ENCODE measurements at regions not wholly inside any gene's neighbourhood (a gene's known extent, or its start where the extent isn't known, plus 50 kb on each side); places are given as distances from the start of the nearest gene placed in this dataset.

DNA sequence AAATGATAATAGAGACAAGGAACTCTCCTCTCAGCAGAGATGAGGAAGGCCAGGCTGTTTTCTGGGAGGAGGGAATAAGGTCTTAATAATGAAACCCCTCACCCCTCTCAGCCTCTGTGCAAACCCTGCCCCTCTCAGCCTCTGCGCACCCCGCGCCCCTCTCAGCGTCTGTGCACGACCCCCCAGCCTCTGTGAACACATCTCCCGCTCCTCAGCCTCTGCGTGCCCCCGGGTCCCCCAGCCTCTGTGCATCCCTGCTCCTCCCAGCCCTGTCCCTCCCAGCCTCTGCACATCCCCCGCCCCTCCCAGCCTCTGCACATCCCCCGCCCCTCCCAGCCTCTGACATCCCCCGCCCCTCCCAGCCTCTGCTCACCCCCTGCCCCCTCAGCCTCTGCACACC is 837.8 kb downstream of the TBC1D22A start:
- DNase-seq, result no peak

DNA sequence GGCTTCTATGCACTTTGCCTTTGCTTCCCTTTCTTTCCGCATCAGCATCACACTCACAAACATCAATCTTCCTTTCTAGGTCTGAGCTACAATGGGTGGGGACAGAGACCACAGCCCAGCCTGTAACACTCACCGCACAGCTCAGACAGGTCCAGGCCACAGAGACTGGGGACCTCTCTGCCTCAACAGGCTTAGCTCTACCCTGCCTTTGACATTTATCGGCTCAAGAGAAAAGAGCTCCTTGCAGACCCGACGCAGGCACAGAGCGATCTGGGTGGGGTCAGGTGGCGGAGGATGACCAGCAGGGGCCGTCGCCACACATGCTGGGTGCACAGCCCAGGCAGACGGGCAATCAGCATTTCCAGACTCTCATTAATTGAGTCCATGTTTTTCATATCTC is 837.3 kb downstream of the TBC1D22A start:
- DNase-seq, result no peak

DNA sequence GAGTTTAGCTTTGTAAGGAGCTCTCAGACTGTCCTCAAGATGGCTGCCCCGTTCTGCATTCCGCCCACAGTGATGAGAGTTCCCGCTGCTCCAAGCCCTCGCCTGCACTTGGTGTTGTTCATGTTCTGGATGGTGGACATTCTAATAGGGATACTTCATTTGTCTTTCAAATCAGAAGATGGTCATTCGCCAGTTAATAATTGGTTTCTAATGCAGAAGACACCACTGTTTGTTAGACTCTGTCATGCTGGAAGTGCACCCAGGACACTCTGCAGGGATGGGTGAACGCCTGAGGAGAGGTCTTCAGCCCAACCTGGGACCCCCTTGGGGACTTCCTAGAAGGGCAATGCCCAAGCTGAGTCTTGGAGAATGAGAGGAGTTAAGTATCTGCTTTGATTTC is 836.4 kb downstream of the TBC1D22A start:
- DNase-seq, result no peak

- DNase-seq, result no peak
Observed at GRCh38 chr22:47597041-47597440, 834.6 kb downstream of the TBC1D22A start.

- DNase-seq, result no peak
Observed at GRCh38 chr22:47596176-47596690, 833.8 kb downstream of the TBC1D22A start.

- no peak for DNase-seq
Observed at GRCh38 chr22:47594836-47595521, 832.5 kb downstream of the TBC1D22A start.

- no peak for DNase-seq
Observed at GRCh38 chr22:47593911-47594311, 831.5 kb downstream of the TBC1D22A start.

DNA sequence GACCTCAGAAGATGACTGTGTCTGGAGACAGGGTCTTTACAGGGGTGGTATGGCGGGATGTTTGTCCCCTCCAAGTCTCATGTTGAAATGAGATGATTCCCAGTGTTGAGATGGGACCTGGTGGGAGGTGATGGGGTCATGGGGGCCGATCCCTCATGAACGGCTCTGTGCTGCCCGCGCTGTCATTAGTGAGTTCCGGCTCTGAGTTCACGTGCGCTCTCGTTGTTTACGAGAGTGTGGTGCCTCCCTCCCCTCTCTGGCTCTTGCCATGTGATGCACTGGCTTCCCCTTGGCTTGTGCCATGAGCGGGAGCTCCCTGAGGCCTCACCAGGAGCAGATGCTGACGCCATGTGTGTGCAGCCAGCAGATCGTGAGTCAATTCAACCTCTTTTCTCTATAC is 830.8 kb downstream of the TBC1D22A start:
- DNase-seq, result no peak

DNA sequence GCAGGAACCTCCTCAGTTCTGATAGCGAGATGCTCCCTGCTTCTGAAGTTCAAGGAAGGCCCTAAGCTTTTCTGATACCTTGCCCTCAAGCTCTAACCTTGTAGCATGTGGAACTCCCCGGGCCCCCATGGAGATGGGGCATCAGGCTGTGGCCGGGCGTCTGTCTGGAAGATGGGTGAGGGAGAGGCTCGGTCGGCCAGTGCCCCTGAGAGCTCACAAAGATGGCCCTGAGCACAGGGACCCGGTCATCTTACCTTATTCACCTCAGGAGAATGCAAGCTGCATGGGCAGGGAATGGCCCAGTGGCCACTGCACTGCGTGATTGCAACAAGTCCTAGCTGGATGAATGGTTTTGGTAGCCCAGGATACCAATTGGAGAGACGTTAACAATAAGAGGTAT is 830.3 kb downstream of the TBC1D22A start:
- no peak for DNase-seq

DNA sequence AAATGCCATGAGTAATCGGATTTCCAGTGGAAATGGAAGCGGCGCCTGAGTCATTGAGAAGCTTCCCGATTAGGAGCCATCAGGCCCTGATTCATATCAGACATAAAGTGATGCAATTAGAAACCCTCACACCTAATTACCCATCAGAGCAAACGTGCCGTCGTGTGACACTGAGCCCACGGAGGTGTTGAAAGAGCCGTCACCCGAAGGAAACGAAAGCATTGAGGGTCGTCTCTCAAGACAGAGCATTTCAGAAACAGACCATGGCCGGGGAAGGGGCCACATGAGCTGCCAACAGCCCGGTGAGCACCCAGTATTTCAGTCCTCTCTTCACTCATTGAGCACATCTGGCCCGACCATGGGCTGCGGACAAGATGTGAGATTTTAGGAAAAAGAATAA is 829.3 kb downstream of the TBC1D22A start:
- DNase-seq, result no peak

DNA sequence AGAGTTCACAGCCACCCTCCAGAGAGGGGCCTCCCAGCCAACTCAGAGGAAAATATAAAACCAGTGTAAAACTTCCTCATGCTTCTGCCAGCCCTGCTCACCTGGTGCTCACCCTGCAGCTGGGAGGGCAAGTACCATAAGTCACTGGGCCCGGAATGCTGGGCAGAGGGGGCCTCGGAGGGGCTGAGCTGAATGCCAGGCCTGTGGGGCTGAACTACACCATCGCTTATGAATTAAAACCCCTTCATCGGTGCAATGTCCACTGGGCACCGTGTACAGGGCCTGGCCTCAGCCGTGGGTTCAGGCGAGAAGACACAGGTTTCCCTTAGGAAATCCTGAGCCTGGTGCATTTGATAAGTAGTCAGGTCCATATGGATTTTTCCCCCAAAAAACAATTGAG is 828.6 kb downstream of the TBC1D22A start:
- no peak for DNase-seq

- no peak for DNase-seq
Observed at GRCh38 chr22:47589271-47590250, 827.1 kb downstream of the TBC1D22A start.

DNA sequence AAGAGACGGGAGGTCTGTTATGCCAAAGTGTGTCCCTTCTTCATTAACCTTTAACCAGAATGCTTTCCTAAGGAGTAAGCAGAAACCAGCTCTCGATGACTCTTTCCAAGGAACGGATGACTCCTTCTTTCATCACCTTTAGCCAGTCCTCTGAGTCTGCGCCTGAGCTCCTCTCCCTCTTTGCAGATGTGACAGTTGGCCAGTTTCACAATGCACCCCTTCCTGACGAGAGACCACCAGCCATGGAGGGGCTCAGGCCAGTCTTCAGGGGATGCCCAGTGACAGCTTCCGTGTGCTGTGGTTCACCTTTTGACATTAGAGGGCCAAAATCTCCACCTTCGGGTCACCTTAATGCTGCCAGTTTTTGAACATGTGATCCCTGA is 826.1 kb downstream of the TBC1D22A start:
- no peak for DNase-seq

DNA sequence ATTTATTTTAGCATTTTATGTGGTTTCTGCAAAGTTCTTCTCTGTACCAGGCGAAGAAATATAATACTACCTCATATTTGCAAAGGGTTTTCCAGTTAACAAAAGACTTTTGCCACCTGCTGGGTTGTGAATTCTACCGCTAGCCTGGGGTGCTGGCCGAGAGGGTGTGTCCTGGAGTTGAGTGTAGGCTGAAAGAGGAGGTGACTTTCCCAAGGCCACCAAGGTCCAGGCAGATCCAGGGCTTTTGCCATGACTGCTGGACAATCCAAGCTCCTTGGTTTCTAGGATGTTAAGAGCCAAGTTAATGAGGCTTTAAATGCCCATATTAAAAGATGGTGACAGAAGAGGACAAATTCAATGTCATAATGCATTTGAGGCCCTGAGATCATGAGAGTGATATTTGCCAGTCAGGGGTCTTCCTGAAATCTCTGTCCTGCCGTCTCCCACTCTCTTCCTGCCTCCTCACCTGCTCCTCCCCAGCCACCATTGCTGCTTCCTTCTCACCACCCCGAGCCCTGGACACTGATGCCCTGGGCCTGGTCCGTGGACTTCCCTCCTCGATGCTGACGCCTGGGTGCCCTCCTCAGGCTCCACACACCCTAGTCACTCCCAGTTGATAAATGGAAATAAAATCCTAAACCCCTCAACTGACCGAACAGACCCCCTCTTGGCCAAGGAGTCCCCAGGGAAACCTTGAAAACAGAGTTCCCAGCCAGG is 825.6 kb downstream of the TBC1D22A start:
- no peak for DNase-seq

DNA sequence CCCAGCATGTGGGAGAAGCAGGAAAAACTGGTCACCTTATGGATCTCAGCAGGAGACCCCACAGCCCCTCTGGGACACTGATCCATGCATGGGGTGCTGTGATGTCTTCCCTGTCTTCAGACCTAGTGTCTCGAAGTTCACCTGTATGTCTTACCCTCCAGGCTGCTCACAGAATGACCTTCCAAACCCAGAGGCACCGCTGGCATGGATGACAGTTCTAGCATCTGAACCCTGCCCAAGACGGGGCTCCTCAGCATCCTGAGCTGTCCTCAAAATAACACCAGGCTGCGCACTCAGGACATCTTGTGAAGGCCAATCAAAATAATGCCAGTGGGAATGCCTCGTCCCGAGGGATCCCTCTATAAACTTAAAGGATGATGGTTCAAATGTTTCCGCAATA is 824.9 kb downstream of the TBC1D22A start:
- no peak for DNase-seq

GRCh38 chr22:47586946-47587345 is 824.5 kb downstream of the TBC1D22A start:
- DNase-seq, result no peak

- no peak for DNase-seq
Observed at GRCh38 chr22:47586038-47586437, 823.6 kb downstream of the TBC1D22A start.

- no peak for DNase-seq
Observed at GRCh38 chr22:47583959-47584562, 821.6 kb downstream of the TBC1D22A start.

- no peak for DNase-seq
Observed at GRCh38 chr22:47582067-47582466, 819.6 kb downstream of the TBC1D22A start.

- no peak for DNase-seq
Observed at GRCh38 chr22:47580121-47580520, 817.7 kb downstream of the TBC1D22A start.

DNA sequence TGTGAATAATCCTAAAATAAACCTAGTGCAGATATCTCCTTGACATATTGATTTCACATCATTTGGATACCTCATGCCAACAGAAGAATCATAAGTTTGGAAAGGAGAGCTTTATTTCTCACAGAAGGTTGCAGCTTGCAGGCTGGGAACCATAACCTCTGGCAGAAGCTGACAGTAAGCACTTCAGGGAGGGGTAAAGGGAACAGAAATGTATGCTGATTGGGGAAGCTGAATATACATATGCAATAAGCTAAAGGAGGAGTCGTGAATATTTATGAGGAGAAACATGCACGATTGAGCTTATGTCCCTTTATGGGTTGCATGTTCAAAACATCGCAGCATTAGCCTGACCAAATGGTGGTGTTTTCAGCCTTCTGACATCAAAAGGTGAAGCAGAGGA is 814.5 kb downstream of the TBC1D22A start:
- no peak for DNase-seq

GRCh38 chr22:47575291-47575690 is 812.8 kb downstream of the TBC1D22A start:
- DNase-seq, result no peak

DNA sequence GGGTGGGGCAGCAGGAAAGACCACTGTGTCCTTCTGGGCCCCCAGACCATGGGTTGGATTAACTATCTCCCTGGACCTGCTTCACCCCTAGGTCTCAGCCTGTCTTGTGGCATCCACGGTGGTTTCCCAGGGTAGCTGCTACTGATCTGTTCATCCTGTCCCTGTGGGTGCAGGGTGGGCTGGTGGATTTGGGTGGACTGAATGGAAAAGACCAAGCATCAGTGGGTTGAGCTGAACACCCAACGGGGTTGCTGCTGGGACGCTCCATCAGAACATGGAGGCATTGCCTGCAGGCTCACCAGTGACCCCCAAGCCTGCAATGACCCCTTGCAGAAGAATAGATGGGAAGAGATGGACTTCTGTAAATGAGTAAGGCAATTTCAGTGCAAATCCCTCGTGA is 812.1 kb downstream of the TBC1D22A start:
- DNase-seq, result no peak

Data from NCI-H2171 (cell line).